ENCODE measurements at regions not wholly inside any gene's neighbourhood (a gene's known extent, or its start where the extent isn't known, plus 50 kb on each side); places are given as distances from the start of the nearest gene placed in this dataset.

- Histone ChIP-seq H4K20me1 (ENCODE audit: control insufficient read depth, insufficient read depth, insufficient read length) (no peaks in the 10 kb centered on the region), H2BK15ac (ENCODE audit: low read depth, low read length) (no peak overlapping the region), H3K79me2 (ENCODE audit: insufficient read depth, low read length) (no peaks in the 10 kb centered on the region), H2BK120ac (ENCODE audit: low read depth, low read length, poor library complexity, severe bottlenecking) (no peak overlapping the region), H4K8ac (replicated peaks; ENCODE audit: insufficient read length, low read depth, low read length) (no peak overlapping the region), H3K56ac (ENCODE audit: insufficient read length, low read depth, low read length) (no peak overlapping the region), H2AK5ac (ENCODE audit: insufficient read length, low read length) (no peak overlapping the region), H4K5ac (ENCODE audit: insufficient read length, low read depth, low read length) (no peak overlapping the region), H3K27me3 (ENCODE audit: insufficient read depth, low read length) (no peaks in the 10 kb centered on the region), H3K27ac (ENCODE audit: insufficient read length, low read depth, low read length) (no peak overlapping the region), H3K4me1 (ENCODE audit: insufficient read depth, low read length) (no peaks in the 10 kb centered on the region), H3K79me1 (ENCODE audit: insufficient read depth, low read depth, low read length, poor library complexity, severe bottlenecking) (no peaks in the 10 kb centered on the region), H3K23me2 (ENCODE audit: insufficient read length, low read depth, low read length, poor library complexity, severe bottlenecking) (no peaks in the 10 kb centered on the region), H2BK20ac (ENCODE audit: low read depth, low read length, poor library complexity, severe bottlenecking) (no peak overlapping the region), H3K4me2 (ENCODE audit: insufficient read depth, insufficient read length, low read length) (no peak overlapping the region), H3K4ac (ENCODE audit: low read depth, low read length) (no peak overlapping the region), H2BK12ac (ENCODE audit: insufficient read length, low read depth, low read length) (no peak overlapping the region), H3K9ac (ENCODE audit: extremely low read depth, insufficient read length, low read length) (no peak overlapping the region), H3K14ac (ENCODE audit: insufficient read depth, low read length) (no peak overlapping the region), H3K9me3 (ENCODE audit: control insufficient read depth, low read depth, low read length) (no peaks in the 10 kb centered on the region), H4K91ac (ENCODE audit: insufficient read length, low read depth, low read length) (no peak overlapping the region), H2BK5ac (ENCODE audit: insufficient read length, low read length) (no peak overlapping the region), H2AFZ (ENCODE audit: low read length) (no peak overlapping the region), H3T11ph (ENCODE audit: low read length) (no peak overlapping the region), H3K18ac (ENCODE audit: insufficient read length, low read depth, low read length) (no peak overlapping the region), H3K23ac (ENCODE audit: insufficient read length, low read depth, low read length) (no peak overlapping the region)
- DNase-seq, result no peak
- no peaks in the 10 kb centered on the region for H3K9me3 Mint-ChIP-seq
- peaks cover 0 to 1% (median 0%) of the 10 kb centered on the region in 3 experiments; a peak in 1 of 7 replicates for H3K36me3 Mint-ChIP-seq (ENCODE audit: insufficient read depth in 1 of 3, low read depth in 3 of 3)
- H3K27me3 Mint-ChIP-seq (ENCODE audit: low read depth), result no peaks in the 10 kb centered on the region; the same call in 1 of the 2 replicates
- no peak overlapping the region for H3K4me3 Mint-ChIP-seq
- no CpG with 5 or more reads among the region's 3 CpGs for WGBS (ENCODE audit: extremely low coverage, insufficient read length, low lambda C conversion rate)
- H3K4me1 Mint-ChIP-seq, result peaks cover 5 to 7% of the 10 kb centered on the region in 2 experiments
- no peak for TF ChIP-seq CTCF (conservative IDR thresholded peaks at IDR 0.05)
- H3K27ac Mint-ChIP-seq, result peak overlapping the region in 2 of 3 experiments; percentile 27 to 34; a peak in 2 of 7 replicates
These were observed 462.4 kb upstream of the ACVR2A start for GRCh38 chr2:147382322-147382948.
